ENCODE measurements at regions not wholly inside any gene's neighbourhood (a gene's known extent, or its start where the extent isn't known, plus 50 kb on each side); places are given as distances from the start of the nearest gene placed in this dataset.
A peak's percentile ranks its signal among the peaks of the same experiment; 100 is the strongest.

GRCh38 chr20:3354247-3354646 is 53.2 kb downstream of the DNAAF9 start:
- no peak for DNase-seq

- DNase-seq = no peak
Observed at GRCh38 chr20:3353646-3354045, 53.8 kb downstream of the DNAAF9 start.

- DNase-seq = no peak
Observed at GRCh38 chr20:3352202-3352601, 55.3 kb downstream of the DNAAF9 start.

GRCh38 chr20:3350422-3350821 is 57.0 kb downstream of the DNAAF9 start:
- DNase-seq = no peak

- no peak for DNase-seq
Observed at GRCh38 chr20:3349786-3350185, 57.7 kb downstream of the DNAAF9 start.

- DNase-seq = no peak
Observed at GRCh38 chr20:3342766-3343165, 64.7 kb downstream of the DNAAF9 start.

GRCh38 chr20:3340443-3340842 is 67.0 kb downstream of the DNAAF9 start:
- DNase-seq = no peak

- DNase-seq = no peak
Observed at GRCh38 chr20:3339571-3339970, 67.9 kb downstream of the DNAAF9 start.

GRCh38 chr20:3339076-3339475 is 68.4 kb downstream of the DNAAF9 start:
- no peak for DNase-seq

- DNase-seq = no peak
Observed at GRCh38 chr20:3334156-3334943, 73.1 kb downstream of the DNAAF9 start.

- DNase-seq = peak; percentile 34 to 42
Observed at GRCh38 chr20:3330046-3330741, 77.3 kb downstream of the DNAAF9 start.

- no peak for DNase-seq
Observed at GRCh38 chr20:3328501-3328900, 79.0 kb downstream of the DNAAF9 start.

GRCh38 chr20:3326779-3327521 is 80.5 kb downstream of the DNAAF9 start:
- no peak for DNase-seq

- DNase-seq = no peak
Observed at GRCh38 chr20:3325864-3326263, 81.6 kb downstream of the DNAAF9 start.

GRCh38 chr20:3323398-3323797 is 84.1 kb downstream of the DNAAF9 start:
- peak; percentile 18 to 36 for DNase-seq

- DNase-seq = no peak
Observed at GRCh38 chr20:3318226-3318884, 79.4 kb upstream of the SLC4A11 start.

GRCh38 chr20:3316136-3316535 is 77.1 kb upstream of the SLC4A11 start:
- DNase-seq = no peak

GRCh38 chr20:3315136-3315535 is 76.1 kb upstream of the SLC4A11 start:
- no peak for DNase-seq

GRCh38 chr20:3314391-3314790 is 75.4 kb upstream of the SLC4A11 start:
- DNase-seq = no peak

- DNase-seq = peak; percentile 13 to 29
Observed at GRCh38 chr20:3313683-3314065, 74.7 kb upstream of the SLC4A11 start.

- DNase-seq = peak; percentile 96 to 97
Observed at GRCh38 chr20:3312940-3313682, 74.1 kb upstream of the SLC4A11 start.

- no peak for DNase-seq
Observed at GRCh38 chr20:3311623-3312022, 72.6 kb upstream of the SLC4A11 start.

All from AML-193 (cell line).